Heart right ventricle (tissue), 16 donors: ENCODE measurements at regions not wholly inside any gene's neighbourhood (a gene's known extent, or its start where the extent isn't known, plus 50 kb on each side); places are given as distances from the start of the nearest gene placed in this dataset.

Experiments
- ATAC-seq, 8 donors: fragments of 200-7000 bp; cut with Tn5 transposase; one replicate each; pipeline ENCODE4 v1.9.1; 2020; ENCODE audit warnings: mild to moderate bottlenecking in 8 of 8, moderate library complexity in 8 of 8, moderate number of reproducible peaks in 1 of 8
- DNase-seq, 2 donors: peaks; one replicate each; pipeline ENCODE4 v3.0.0-alpha.2; 2020
- H3K27ac ChIP-seq, 10 donors: fragments of 200-600 bp; sonication (generic) in 2 of 10; one replicate each; pipeline versions ENCODE4 v1.5.0 to v1.8.0; 2020 to 2022; ENCODE audit warnings: mild to moderate bottlenecking in 3 of 10
- H3K27me3 ChIP-seq, 7 donors: fragments of 200-600 bp; one replicate each; pipeline ENCODE4 v1.8.0; 2021 to 2022; ENCODE audit warnings: mild to moderate bottlenecking in 2 of 7
- H3K36me3 ChIP-seq, 9 donors: fragments of 200-600 bp; sonication (generic) in 1 of 9; one replicate each; pipeline versions ENCODE4 v1.5.0 to v1.8.0; 2020 to 2022; ENCODE audit warnings: mild to moderate bottlenecking in 2 of 9
- H3K4me1 ChIP-seq, 9 donors: fragments of 200-600 bp; sonication (generic) in 1 of 9; one replicate each; pipeline versions ENCODE4 v1.5.0 to v1.8.0; 2020 to 2022; ENCODE audit warnings: mild to moderate bottlenecking in 4 of 9
- H3K4me3 ChIP-seq, 10 donors: fragments of 200-600 bp; sonication (generic) in 2 of 10; one replicate each; pipeline versions ENCODE4 v1.5.0 to v1.8.0; 2020 to 2022; ENCODE audit warnings: mild to moderate bottlenecking in 7 of 10, moderate library complexity in 2 of 10
- H3K9me3 ChIP-seq, 11 donors: fragments of 200-600 bp in 10 of 11; sonication (generic) in 2 of 11; one replicate each; pipeline versions ENCODE4 v1.5.0 to v1.8.0; 2013 to 2022; ENCODE audit warnings: mild to moderate bottlenecking in 2 of 11, control low read depth in 1 of 11, moderate library complexity in 1 of 11
- CTCF ChIP-seq, 9 donors: fragments of 200-600 bp; sonication (generic) in 2 of 9; IDR thresholded peaks; one replicate each; pipeline versions ENCODE4 v1.5.0 to v1.8.0; 2021 to 2022; ENCODE audit warnings: antibody characterized with exemption in 9 of 9, mild to moderate bottlenecking in 5 of 9, moderate library complexity in 1 of 9
- WGBS, 2 donors: extraction: QIAGEN DNeasy Blood & Tissue Kit; methylation state at CpG; one replicate each; pipeline ENCODE4 v1.1.7; 2013; ENCODE audit warnings: inconsistent platforms in 1 of 2; 5-methylcytosine and 5-hydroxymethylcytosine counted together
- intact Hi-C, 10 donors: fragments of 100-400 bp; cut with DNase I; formaldehyde crosslinking; loops; one replicate each; pipeline versions ENCODE4 v1.11.1 to v1.14.2; 2022
- donor health status: Arrhythmogenic right ventricular cardiomyopathy.
- donor health status: ischemic (EF 13 %, LVEDD 7.1; RV severe dilation, severe dysfunction).
- donor health status: healthy with polysubstance abuse.
- donor health status: DM: no; HTN: yes; CAD: no.
- donor health status: DM: no; HTN: no; CAD: no.
- donor health status: ischemic (EF 25% LVEDD 6.9; RV normal size, moderate dysfunction).
- donor health status: ischemic (EF 25% LVEDD 5.7; RV mildly dilated, moderate dysfunction).
- donor health status: healthy.
- donor health status: DM: yes; HTN: yes; CAD: no.
- donor health status: Ischemic cardiomyopathy.
- donor health status: ischemic (EF 35%, LVEDD 5.7; RV mildly dilated, moderate dysfunction).
- donor health status: nonischemic (EF 11% LVEDD 7.7; RV severe dilation, severe dysfunction).
- donor health status: DM: yes; HTN: yes; CAD: no.
- donor health status: PGD.
- donor health status: ischemic (EF 29% LVEDD 5.4; RV normal size, mild dysfunction).
- donor health status: nonischemic (EF 23%, LVEDD 6.1; RV moderate dilation, normal function).

GRCh38 chr3:168197162-168197561 is 101.4 kb upstream of the GOLIM4 start:
- 88 to 92% methylated on average over 3 of the region's 3 CpGs for WGBS, 2 donors

GRCh38 chr3:168191856-168192255 is 96.1 kb upstream of the GOLIM4 start:
- no peak overlapping the region for H3K27ac ChIP-seq
- H3K4me1 ChIP-seq: no peaks in the 10 kb centered on the region
- TF ChIP-seq CTCF (IDR thresholded peaks at IDR 0.05): no peak
- ATAC-seq: no peak
- peaks cover 0 to 3% (median 0%) of the 10 kb centered on the region in 7 donors for H3K27me3 ChIP-seq
- H3K36me3 ChIP-seq: no peaks in the 10 kb centered on the region
- H3K9me3 ChIP-seq: no peaks in the 10 kb centered on the region
- no peak overlapping the region for H3K4me3 ChIP-seq
- intact Hi-C loops: no loop called here
- no peak for DNase-seq

More at GRCh38 chr3:168197162-168197561, 101.4 kb upstream of the GOLIM4 start:
- Histone ChIP-seq H3K27me3 (peaks cover 0 to 18% (median 3%) of the 10 kb centered on the region in 7 donors), H3K9me3 (no peaks in the 10 kb centered on the region), H3K4me1 (no peaks in the 10 kb centered on the region), H3K4me3 (no peak overlapping the region), H3K36me3 (no peaks in the 10 kb centered on the region), H3K27ac (no peak overlapping the region)
- TF ChIP-seq CTCF (IDR thresholded peaks at IDR 0.05): no peak
- no peak for ATAC-seq
- intact Hi-C loops: no loop called here
- DNase-seq: no peak

- 74 to 75% methylated on average over 3 of the region's 3 CpGs for WGBS, 2 donors
- no peak for TF ChIP-seq CTCF (IDR thresholded peaks at IDR 0.05)
- intact Hi-C loops: no loop called here
Measured at GRCh38 chr3:168187233-168187632, 91.5 kb upstream of the GOLIM4 start.

GRCh38 chr3:168186293-168186983 is 90.7 kb upstream of the GOLIM4 start:
- Histone ChIP-seq H3K4me1 (no peaks in the 10 kb centered on the region), H3K27me3 (no peaks in the 10 kb centered on the region), H3K27ac (no peak overlapping the region), H3K4me3 (no peak overlapping the region), H3K9me3 (no peaks in the 10 kb centered on the region), H3K36me3 (no peaks in the 10 kb centered on the region)
- WGBS, 2 donors: 93 to 94% methylated on average over 5 of the region's 5 CpGs
- DNase-seq (no peak), ATAC-seq (no peak)
- no peak for TF ChIP-seq CTCF (IDR thresholded peaks at IDR 0.05)
- intact Hi-C loops: no loop called here

More at GRCh38 chr3:168187233-168187632, 91.5 kb upstream of the GOLIM4 start:
- H3K27ac ChIP-seq: no peak overlapping the region
- DNase-seq: no peak
- H3K4me1 ChIP-seq: no peaks in the 10 kb centered on the region
- H3K27me3 ChIP-seq: no peaks in the 10 kb centered on the region
- H3K4me3 ChIP-seq: no peak overlapping the region
- no peak for ATAC-seq
- H3K9me3 ChIP-seq: no peaks in the 10 kb centered on the region
- H3K36me3 ChIP-seq: no peaks in the 10 kb centered on the region
